Heart left ventricle (tissue), 16 donors: ENCODE measurements at regions not wholly inside any gene's neighbourhood (a gene's known extent, or its start where the extent isn't known, plus 50 kb on each side); places are given as distances from the start of the nearest gene placed in this dataset.
"Not testable (repeated sequence)": the region's sequence is repeated elsewhere in the genome, so short reads cannot be mapped to it uniquely, and the experiment has no call there.

Experiments used
- ATAC-seq, 4 donors: fragments of 200-7000 bp; cut with Tn5 transposase; one replicate each; pipeline ENCODE4 v1.9.1; 2020 to 2022; ENCODE audit warnings: moderate library complexity in 4 of 4, mild to moderate bottlenecking in 3 of 4, moderate number of reproducible peaks in 1 of 4
- DNase-seq, 5 donors: peaks; one replicate each; pipeline ENCODE4 v3.0.0-alpha.2; 2020
- H3K27ac ChIP-seq, 12 donors: fragments of 200-600 bp; sonication (generic) in 4 of 12; one replicate each; pipeline versions ENCODE4 v1.5.0 to v1.8.0; 2016 to 2022; ENCODE audit warnings: mild to moderate bottlenecking in 2 of 12
- H3K27me3 ChIP-seq, 9 donors: fragments of 200-600 bp; sonication (generic) in 2 of 9; one replicate each; pipeline versions ENCODE4 v1.5.1 to v1.8.0; 2016 to 2022; ENCODE audit warnings: mild to moderate bottlenecking in 3 of 9
- H3K36me3 ChIP-seq, 9 donors: fragments of 200-600 bp; sonication (generic) in 2 of 9; one replicate each; pipeline versions ENCODE4 v1.5.0 to v1.8.0; 2018 to 2022; ENCODE audit warnings: mild to moderate bottlenecking in 2 of 9
- H3K4me1 ChIP-seq, 12 donors: fragments of 200-600 bp; sonication (generic) in 4 of 12; one replicate each; pipeline versions ENCODE4 v1.5.0 to v1.8.0; 2016 to 2022; ENCODE audit warnings: mild to moderate bottlenecking in 3 of 12
- H3K4me3 ChIP-seq, 12 donors: fragments of 200-600 bp; sonication (generic) in 4 of 12; one replicate each; pipeline versions ENCODE4 v1.5.0 to v1.8.0; 2017 to 2022; ENCODE audit warnings: mild to moderate bottlenecking in 9 of 12, moderate library complexity in 4 of 12
- H3K9me3 ChIP-seq, 12 donors: fragments of 200-600 bp; sonication (generic) in 4 of 12; one replicate each; pipeline versions ENCODE4 v1.5.0 to v1.8.0; 2016 to 2022; ENCODE audit warnings: mild to moderate bottlenecking in 1 of 12
- POLR2A ChIP-seq, 2 donors: fragments of 450-650 bp; IDR thresholded peaks; one replicate each; pipeline ENCODE4 v1.6.1; 2017; ENCODE audit warnings: antibody characterized with exemption in 2 of 2, mild to moderate bottlenecking in 2 of 2, moderate library complexity in 2 of 2
- WGBS, 4 donors: extraction: QIAGEN DNeasy Blood & Tissue Kit in 2 of 4; methylation state at CpG; one replicate each; pipeline versions ENCODE4 v1.1.5 to v1.1.7; 2013 to 2018; 5-methylcytosine and 5-hydroxymethylcytosine counted together
- intact Hi-C, 10 donors: fragments of 100-400 bp; cut with DNase I; formaldehyde crosslinking; loops; one replicate each; pipeline versions ENCODE4 v1.11.1 to v1.14.2; 2022
- TF ChIP-seq, protein P1 (sequence below), 12 donors: fragments of 200-600 bp; sonication (generic) in 4 of 12; IDR thresholded peaks; one replicate each; pipeline versions ENCODE4 v1.5.0 to v1.8.0; 2018 to 2022; ENCODE audit warnings: antibody characterized with exemption in 12 of 12, mild to moderate bottlenecking in 5 of 12
- donor health status: ischemic (EF 13 %, LVEDD 7.1; RV severe dilation, severe dysfunction).
- donor health status: healthy with polysubstance abuse.
- donor health status: DM: no; HTN: yes; CAD: no.
- donor health status: DM: no; HTN: no; CAD: no.
- donor health status: ischemic (EF 25% LVEDD 6.9; RV normal size, moderate dysfunction).
- donor health status: ischemic (EF 25% LVEDD 5.7; RV mildly dilated, moderate dysfunction).
- donor health status: healthy.
- donor health status: DM: yes; HTN: yes; CAD: no.
- donor health status: ischemic (EF 35%, LVEDD 5.7; RV mildly dilated, moderate dysfunction).
- donor health status: nonischemic (EF 11% LVEDD 7.7; RV severe dilation, severe dysfunction).
- donor health status: DM: yes; HTN: yes; CAD: no.
- donor health status: PGD.
- donor health status: ischemic (EF 29% LVEDD 5.4; RV normal size, mild dysfunction).
- donor health status: nonischemic (EF 23%, LVEDD 6.1; RV moderate dilation, normal function).

DNA sequence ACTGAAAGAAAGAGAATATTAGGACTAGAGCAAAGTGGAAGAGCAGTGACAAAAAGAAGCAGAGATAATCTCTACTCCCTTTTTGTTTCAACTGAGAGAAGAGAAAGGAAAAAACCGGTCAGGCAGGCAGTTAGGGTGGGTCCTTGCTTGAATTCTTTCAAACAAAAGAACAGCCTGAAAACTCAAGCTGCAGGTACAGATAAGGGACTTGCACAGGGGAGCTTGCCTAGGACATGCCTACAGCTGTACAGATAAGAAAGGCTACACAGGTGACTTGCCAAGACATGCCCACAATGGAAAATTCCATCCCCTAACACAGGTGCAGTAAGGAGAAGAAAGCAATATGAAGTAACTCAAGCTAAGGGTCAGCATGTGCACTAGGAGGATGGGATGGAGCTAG, 532.2 kb upstream of the MIS18BP1 start:
- Histone ChIP-seq H3K4me3 (no peak overlapping the region), H3K27me3 (no peaks in the 10 kb centered on the region), H3K4me1 (no peaks in the 10 kb centered on the region), H3K27ac (no peak overlapping the region), H3K36me3 (no peaks in the 10 kb centered on the region), H3K9me3 (peaks cover 0 to 57% (median 14%) of the 10 kb centered on the region in 12 donors)
- ATAC-seq (no peak), DNase-seq (no peak)
- TF ChIP-seq POLR2A (IDR thresholded peaks at IDR 0.05): no peak
- TF ChIP-seq, protein P1, sequence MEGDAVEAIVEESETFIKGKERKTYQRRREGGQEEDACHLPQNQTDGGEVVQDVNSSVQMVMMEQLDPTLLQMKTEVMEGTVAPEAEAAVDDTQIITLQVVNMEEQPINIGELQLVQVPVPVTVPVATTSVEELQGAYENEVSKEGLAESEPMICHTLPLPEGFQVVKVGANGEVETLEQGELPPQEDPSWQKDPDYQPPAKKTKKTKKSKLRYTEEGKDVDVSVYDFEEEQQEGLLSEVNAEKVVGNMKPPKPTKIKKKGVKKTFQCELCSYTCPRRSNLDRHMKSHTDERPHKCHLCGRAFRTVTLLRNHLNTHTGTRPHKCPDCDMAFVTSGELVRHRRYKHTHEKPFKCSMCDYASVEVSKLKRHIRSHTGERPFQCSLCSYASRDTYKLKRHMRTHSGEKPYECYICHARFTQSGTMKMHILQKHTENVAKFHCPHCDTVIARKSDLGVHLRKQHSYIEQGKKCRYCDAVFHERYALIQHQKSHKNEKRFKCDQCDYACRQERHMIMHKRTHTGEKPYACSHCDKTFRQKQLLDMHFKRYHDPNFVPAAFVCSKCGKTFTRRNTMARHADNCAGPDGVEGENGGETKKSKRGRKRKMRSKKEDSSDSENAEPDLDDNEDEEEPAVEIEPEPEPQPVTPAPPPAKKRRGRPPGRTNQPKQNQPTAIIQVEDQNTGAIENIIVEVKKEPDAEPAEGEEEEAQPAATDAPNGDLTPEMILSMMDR (IDR thresholded peaks at IDR 0.05): no peak
- WGBS, 4 donors: 72 to 95% (median 80%) methylated on average over 1 of the region's 1 CpG
- intact Hi-C loops: no loop called here

DNA sequence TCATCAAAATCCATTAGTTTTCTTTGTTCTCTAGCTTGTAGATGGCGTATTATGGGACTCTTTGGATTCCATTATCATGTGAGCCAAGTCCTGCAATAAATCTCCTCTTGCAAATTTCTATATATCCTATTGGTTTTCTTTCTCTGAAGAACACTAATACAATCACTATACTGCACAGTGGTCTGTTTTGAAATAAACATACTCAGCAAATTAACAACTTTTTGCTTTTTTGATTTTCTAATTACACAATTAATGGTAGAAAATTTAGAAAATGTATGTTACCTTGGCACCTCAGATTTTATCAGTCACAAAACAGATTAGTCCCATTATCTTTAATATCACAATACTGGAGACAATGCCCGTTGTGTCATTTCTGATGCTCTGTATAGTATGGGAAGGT, 513.2 kb upstream of the MIS18BP1 start:
- TF ChIP-seq, protein P1 (IDR thresholded peaks at IDR 0.05): no peak
- TF ChIP-seq POLR2A (IDR thresholded peaks at IDR 0.05): no peak
- intact Hi-C loops: no loop called here
- Histone ChIP-seq H3K9me3 (peaks cover 0 to 6% (median 0%) of the 10 kb centered on the region in 12 donors), H3K4me1 (no peaks in the 10 kb centered on the region), H3K4me3 (no peak overlapping the region), H3K27ac (no peak overlapping the region), H3K27me3 (no peaks in the 10 kb centered on the region), H3K36me3 (no peaks in the 10 kb centered on the region)
- WGBS, 4 donors: 82 to 94% (median 87%) methylated on average over 2 of the region's 2 CpGs
- DNase-seq (no peak), ATAC-seq (no peak)

DNA sequence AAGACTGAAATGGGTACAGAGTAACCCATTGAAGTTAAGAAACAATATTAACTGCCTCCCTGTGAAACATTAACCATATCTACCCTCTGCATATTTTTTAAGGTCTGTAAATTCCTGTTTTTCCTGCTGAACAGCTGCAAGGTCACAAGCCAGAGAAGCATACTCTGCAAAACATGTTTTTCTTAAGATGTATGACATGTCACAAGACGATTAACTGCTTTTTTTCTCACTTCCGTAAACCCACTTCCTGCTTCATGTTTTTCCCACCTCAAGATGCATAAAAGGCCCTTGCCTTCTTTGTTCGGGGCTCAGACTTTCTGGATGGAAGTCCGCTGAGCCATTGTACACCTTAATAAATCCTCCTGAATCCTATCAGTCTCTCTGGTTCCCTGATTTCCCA, 504.7 kb upstream of the MIS18BP1 start:
- ATAC-seq: no peak
- DNase-seq: no peak
- TF ChIP-seq POLR2A (IDR thresholded peaks at IDR 0.05): no peak
- TF ChIP-seq, protein P1 (IDR thresholded peaks at IDR 0.05): no peak
- no peak overlapping the region for H3K4me3 ChIP-seq
- WGBS, 4 donors: 63 to 74% (median 70%) methylated on average over 4 of the region's 4 CpGs
- H3K4me1 ChIP-seq: no peaks in the 10 kb centered on the region
- no peaks in the 10 kb centered on the region for H3K36me3 ChIP-seq
- H3K27ac ChIP-seq: no peak overlapping the region
- intact Hi-C loops: no loop called here
- peaks cover 0 to 31% (median 6%) of the 10 kb centered on the region in 12 donors for H3K9me3 ChIP-seq
- no peaks in the 10 kb centered on the region for H3K27me3 ChIP-seq

DNA sequence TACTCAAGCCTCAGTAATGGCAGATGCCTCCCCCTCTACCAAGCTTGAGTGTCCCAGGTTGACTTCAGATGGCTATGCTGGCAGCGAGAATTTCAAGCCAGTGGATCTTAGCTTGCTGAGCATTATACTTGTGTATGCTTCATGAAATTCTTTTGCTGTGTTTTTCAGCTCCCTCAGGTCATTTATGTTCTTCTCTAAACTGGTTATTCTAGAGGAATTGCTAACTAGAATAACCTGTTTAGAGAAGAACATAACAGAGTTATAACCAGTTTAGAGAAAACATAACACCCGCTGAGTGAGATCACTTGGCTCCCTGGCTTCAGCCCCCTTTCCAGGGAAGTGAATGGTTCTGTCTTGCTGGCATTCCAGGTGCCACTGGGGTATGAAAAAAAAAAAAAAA, 503.4 kb upstream of the MIS18BP1 start:
- H3K36me3 ChIP-seq, H3K27me3 ChIP-seq, intact Hi-C loops, H3K4me1 ChIP-seq, DNase-seq, H3K4me3 ChIP-seq, ATAC-seq, H3K27ac ChIP-seq: not testable (repeated sequence)
- WGBS, 4 donors: 88 to 93% (median 91%) methylated on average over 2 of the region's 2 CpGs
- H3K9me3 ChIP-seq: peaks cover 0 to 31% (median 6%) of the 10 kb centered on the region in 12 donors

DNA sequence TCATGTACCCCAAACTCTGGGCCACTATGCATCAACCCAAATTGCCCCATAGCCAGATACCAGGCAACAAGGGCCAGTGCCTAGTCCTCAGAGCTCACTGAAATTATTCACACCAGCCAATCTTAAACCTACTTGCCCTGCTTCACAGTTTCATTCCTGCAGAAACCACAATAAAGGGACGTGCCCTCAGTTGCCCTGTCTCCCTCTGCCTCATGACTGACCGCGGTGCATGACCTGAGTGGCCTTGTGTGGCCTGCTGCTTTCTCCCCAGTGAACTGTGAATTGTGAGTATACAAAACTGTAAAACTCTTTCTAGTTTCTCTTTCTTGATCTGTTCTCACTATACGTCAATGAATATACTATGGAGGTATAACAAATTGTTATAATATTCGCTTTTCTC, 490.9 kb upstream of the MIS18BP1 start:
- Histone ChIP-seq H3K36me3 (no peaks in the 10 kb centered on the region), H3K4me1 (no peaks in the 10 kb centered on the region), H3K27ac (no peak overlapping the region), H3K4me3 (no peak overlapping the region), H3K9me3 (peaks cover 0 to 8% (median 0%) of the 10 kb centered on the region in 12 donors), H3K27me3 (no peaks in the 10 kb centered on the region)
- intact Hi-C loops: no loop called here
- no peak for TF ChIP-seq POLR2A (IDR thresholded peaks at IDR 0.05)
- TF ChIP-seq, protein P1 (IDR thresholded peaks at IDR 0.05): no peak
- no peak for DNase-seq
- 80 to 87% (median 82%) methylated on average over 5 of the region's 5 CpGs for WGBS, 4 donors
- no peak for ATAC-seq
